LNCaP clone FGC (cell line): ENCODE measurements at regions not wholly inside any gene's neighbourhood (a gene's known extent, or its start where the extent isn't known, plus 50 kb on each side); places are given as distances from the start of the nearest gene placed in this dataset.

Source experiments
- DNase-seq: peaks from one replicate; pipeline ENCODE4 v3.0.0-alpha.2; 2011; ENCODE audit warnings: low read depth
- H3K4me3 ChIP-seq: 2 replicates; pipeline ENCODE4 v1.5.1; 2011; ENCODE audit warnings: mild to moderate bottlenecking, low read depth, low read length, control low read depth
- CTCF ChIP-seq: IDR thresholded peaks from 2 replicates; pipeline ENCODE4 v1.5.1; 2012; ENCODE audit warnings: mild to moderate bottlenecking; ENCODE audit not compliant: control insufficient read depth, insufficient read depth; ENCODE audit errors: extremely low read depth

- no peak for DNase-seq
- peak; percentile 61 for TF ChIP-seq CTCF
- no peak overlapping the region for H3K4me3 ChIP-seq
Observed at GRCh38 chr11:128323381-128323780, 264.0 kb downstream of the ETS1 start.

GRCh38 chr11:128318856-128319474 lies 268.4 kb downstream of the ETS1 start:
- no peak for TF ChIP-seq CTCF
- H3K4me3 ChIP-seq, result no peak overlapping the region
- DNase-seq, result no peak

GRCh38 chr11:128316541-128317227 lies 270.7 kb downstream of the ETS1 start:
- no peak for DNase-seq
- no peak for TF ChIP-seq CTCF
- no peak overlapping the region for H3K4me3 ChIP-seq

GRCh38 chr11:128315933-128316332 lies 271.4 kb downstream of the ETS1 start:
- no peak overlapping the region for H3K4me3 ChIP-seq
- TF ChIP-seq CTCF, result no peak
- no peak for DNase-seq

GRCh38 chr11:128313931-128314330 lies 273.4 kb downstream of the ETS1 start:
- no peak for DNase-seq
- no peak overlapping the region for H3K4me3 ChIP-seq
- TF ChIP-seq CTCF, result no peak

GRCh38 chr11:128311742-128312719 lies 275.3 kb downstream of the ETS1 start:
- no peak for DNase-seq
- no peak overlapping the region for H3K4me3 ChIP-seq
- no peak for TF ChIP-seq CTCF
